Liver (tissue), 3 donors: ENCODE measurements at regions not wholly inside any gene's neighbourhood (a gene's known extent, or its start where the extent isn't known, plus 50 kb on each side); places are given as distances from the start of the nearest gene placed in this dataset.

Experiments
- EGR1 ChIP-seq, 2 donors: IDR thresholded peaks; 2 replicates each; pipeline ENCODE4 v1.6.1; 2016 to 2018; ENCODE audit warnings: antibody characterized with exemption in 2 of 2, low read depth in 2 of 2
- FOXA1 ChIP-seq: IDR thresholded peaks from 2 replicates; pipeline ENCODE4 v1.6.1; 2016; ENCODE audit warnings: antibody characterized with exemption
- GABPA ChIP-seq, 2 donors: IDR thresholded peaks in 1 of 2; conservative IDR thresholded peaks in 1 of 2; 2 replicates each; pipeline ENCODE4 v1.6.1; 2016; ENCODE audit warnings: antibody characterized with exemption in 2 of 2, mild to moderate bottlenecking in 1 of 2, moderate library complexity in 1 of 2
- HNF4A ChIP-seq, 2 donors: conservative IDR thresholded peaks; 2 replicates each; pipeline ENCODE4 v1.6.1; 2016; ENCODE audit warnings: antibody characterized with exemption in 2 of 2, mild to moderate bottlenecking in 2 of 2
- HNF4G ChIP-seq: IDR thresholded peaks from 2 replicates; pipeline ENCODE4 v1.6.1; 2016; ENCODE audit warnings: antibody characterized with exemption
- JUND ChIP-seq, 2 donors: IDR thresholded peaks; 2 replicates each; pipeline ENCODE4 v1.6.1; 2016; ENCODE audit warnings: antibody characterized with exemption in 2 of 2
- RAD21 ChIP-seq, 2 donors: IDR thresholded peaks; 2 replicates each; pipeline ENCODE4 v1.6.1; 2016; ENCODE audit warnings: antibody characterized with exemption in 2 of 2, mild to moderate bottlenecking in 2 of 2
- RXRA ChIP-seq, 2 donors: IDR thresholded peaks; 2 replicates each; pipeline ENCODE4 v1.6.1; 2017 to 2018; ENCODE audit warnings: antibody characterized with exemption in 2 of 2, mild to moderate bottlenecking in 1 of 2
- SP1 ChIP-seq: IDR thresholded peaks from 2 replicates; pipeline ENCODE4 v1.6.1; 2018; ENCODE audit warnings: antibody characterized with exemption, mild to moderate bottlenecking
- TAF1 ChIP-seq: conservative IDR thresholded peaks from 2 replicates; pipeline ENCODE4 v1.6.1; 2016; ENCODE audit warnings: antibody characterized with exemption, mild to moderate bottlenecking
- TF ChIP-seq, protein P1 (sequence below): IDR thresholded peaks from 2 replicates; pipeline ENCODE4 v1.6.1; 2016; ENCODE audit warnings: antibody characterized with exemption, mild to moderate bottlenecking
- TF ChIP-seq, protein P2 (sequence below): fragments of 150-350 bp; IDR thresholded peaks from 2 replicates; pipeline ENCODE4 v1.5.1; 2017; ENCODE audit warnings: improper control_type of control experiment, low read depth, low read length; ENCODE audit not compliant: missing input control
- TF ChIP-seq, protein P3 (sequence below): IDR thresholded peaks from 2 replicates; pipeline ENCODE4 v1.6.1; 2016; ENCODE audit warnings: antibody characterized with exemption
- TF ChIP-seq, protein P4 (sequence below): IDR thresholded peaks from 2 replicates; pipeline ENCODE4 v1.6.1; 2016; ENCODE audit warnings: antibody characterized with exemption
- donor health status: healthy.
- donor health status: healthy.

DNA sequence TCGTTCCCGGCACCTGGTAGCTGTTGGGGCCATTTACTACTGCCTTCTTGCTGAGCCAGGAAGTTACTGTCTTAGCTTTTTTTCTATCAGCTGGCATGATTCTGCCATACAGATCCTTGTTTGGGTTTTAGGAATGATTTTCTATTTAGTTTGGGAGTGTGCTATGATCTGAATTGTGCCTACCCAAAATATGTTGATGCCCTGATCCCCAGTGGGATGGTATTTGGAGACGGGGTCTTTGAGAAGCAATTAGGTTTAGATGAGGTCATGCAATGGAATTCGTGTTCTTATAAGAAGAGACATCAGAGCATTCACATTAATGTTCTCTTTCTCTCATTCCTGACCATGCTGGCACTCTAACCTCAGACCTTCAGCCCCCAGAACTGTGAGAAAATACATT is 59.4 kb upstream of the HS3ST2 start:
- TF ChIP-seq, protein P1, sequence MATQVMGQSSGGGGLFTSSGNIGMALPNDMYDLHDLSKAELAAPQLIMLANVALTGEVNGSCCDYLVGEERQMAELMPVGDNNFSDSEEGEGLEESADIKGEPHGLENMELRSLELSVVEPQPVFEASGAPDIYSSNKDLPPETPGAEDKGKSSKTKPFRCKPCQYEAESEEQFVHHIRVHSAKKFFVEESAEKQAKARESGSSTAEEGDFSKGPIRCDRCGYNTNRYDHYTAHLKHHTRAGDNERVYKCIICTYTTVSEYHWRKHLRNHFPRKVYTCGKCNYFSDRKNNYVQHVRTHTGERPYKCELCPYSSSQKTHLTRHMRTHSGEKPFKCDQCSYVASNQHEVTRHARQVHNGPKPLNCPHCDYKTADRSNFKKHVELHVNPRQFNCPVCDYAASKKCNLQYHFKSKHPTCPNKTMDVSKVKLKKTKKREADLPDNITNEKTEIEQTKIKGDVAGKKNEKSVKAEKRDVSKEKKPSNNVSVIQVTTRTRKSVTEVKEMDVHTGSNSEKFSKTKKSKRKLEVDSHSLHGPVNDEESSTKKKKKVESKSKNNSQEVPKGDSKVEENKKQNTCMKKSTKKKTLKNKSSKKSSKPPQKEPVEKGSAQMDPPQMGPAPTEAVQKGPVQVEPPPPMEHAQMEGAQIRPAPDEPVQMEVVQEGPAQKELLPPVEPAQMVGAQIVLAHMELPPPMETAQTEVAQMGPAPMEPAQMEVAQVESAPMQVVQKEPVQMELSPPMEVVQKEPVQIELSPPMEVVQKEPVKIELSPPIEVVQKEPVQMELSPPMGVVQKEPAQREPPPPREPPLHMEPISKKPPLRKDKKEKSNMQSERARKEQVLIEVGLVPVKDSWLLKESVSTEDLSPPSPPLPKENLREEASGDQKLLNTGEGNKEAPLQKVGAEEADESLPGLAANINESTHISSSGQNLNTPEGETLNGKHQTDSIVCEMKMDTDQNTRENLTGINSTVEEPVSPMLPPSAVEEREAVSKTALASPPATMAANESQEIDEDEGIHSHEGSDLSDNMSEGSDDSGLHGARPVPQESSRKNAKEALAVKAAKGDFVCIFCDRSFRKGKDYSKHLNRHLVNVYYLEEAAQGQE: no peak
- TF ChIP-seq JUND (IDR thresholded peaks at IDR 0.05): no peak
- no peak for TF ChIP-seq FOXA1
- TF ChIP-seq, protein P2, sequence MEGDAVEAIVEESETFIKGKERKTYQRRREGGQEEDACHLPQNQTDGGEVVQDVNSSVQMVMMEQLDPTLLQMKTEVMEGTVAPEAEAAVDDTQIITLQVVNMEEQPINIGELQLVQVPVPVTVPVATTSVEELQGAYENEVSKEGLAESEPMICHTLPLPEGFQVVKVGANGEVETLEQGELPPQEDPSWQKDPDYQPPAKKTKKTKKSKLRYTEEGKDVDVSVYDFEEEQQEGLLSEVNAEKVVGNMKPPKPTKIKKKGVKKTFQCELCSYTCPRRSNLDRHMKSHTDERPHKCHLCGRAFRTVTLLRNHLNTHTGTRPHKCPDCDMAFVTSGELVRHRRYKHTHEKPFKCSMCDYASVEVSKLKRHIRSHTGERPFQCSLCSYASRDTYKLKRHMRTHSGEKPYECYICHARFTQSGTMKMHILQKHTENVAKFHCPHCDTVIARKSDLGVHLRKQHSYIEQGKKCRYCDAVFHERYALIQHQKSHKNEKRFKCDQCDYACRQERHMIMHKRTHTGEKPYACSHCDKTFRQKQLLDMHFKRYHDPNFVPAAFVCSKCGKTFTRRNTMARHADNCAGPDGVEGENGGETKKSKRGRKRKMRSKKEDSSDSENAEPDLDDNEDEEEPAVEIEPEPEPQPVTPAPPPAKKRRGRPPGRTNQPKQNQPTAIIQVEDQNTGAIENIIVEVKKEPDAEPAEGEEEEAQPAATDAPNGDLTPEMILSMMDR: no peak
- TF ChIP-seq, protein P3, sequence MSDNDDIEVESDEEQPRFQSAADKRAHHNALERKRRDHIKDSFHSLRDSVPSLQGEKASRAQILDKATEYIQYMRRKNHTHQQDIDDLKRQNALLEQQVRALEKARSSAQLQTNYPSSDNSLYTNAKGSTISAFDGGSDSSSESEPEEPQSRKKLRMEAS: no peak
- no peak for TF ChIP-seq RXRA (IDR thresholded peaks at IDR 0.05)
- no peak for TF ChIP-seq GABPA (IDR thresholded peaks at IDR 0.05 in 1 of 2, conservative IDR thresholded peaks at IDR 0.05 in 1 of 2)
- TF ChIP-seq SP1: no peak
- TF ChIP-seq EGR1 (IDR thresholded peaks at IDR 0.05; ENCODE audit: low read depth in 2 of 2): no peak
- no peak for TF ChIP-seq HNF4A (conservative IDR thresholded peaks at IDR 0.05)
- TF ChIP-seq TAF1: no peak
- no peak for TF ChIP-seq RAD21 (IDR thresholded peaks at IDR 0.05)
- TF ChIP-seq, protein P4, sequence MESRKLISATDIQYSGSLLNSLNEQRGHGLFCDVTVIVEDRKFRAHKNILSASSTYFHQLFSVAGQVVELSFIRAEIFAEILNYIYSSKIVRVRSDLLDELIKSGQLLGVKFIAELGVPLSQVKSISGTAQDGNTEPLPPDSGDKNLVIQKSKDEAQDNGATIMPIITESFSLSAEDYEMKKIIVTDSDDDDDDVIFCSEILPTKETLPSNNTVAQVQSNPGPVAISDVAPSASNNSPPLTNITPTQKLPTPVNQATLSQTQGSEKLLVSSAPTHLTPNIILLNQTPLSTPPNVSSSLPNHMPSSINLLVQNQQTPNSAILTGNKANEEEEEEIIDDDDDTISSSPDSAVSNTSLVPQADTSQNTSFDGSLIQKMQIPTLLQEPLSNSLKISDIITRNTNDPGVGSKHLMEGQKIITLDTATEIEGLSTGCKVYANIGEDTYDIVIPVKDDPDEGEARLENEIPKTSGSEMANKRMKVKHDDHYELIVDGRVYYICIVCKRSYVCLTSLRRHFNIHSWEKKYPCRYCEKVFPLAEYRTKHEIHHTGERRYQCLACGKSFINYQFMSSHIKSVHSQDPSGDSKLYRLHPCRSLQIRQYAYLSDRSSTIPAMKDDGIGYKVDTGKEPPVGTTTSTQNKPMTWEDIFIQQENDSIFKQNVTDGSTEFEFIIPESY: no peak
- TF ChIP-seq HNF4G: no peak
